ENCODE measurements at regions not wholly inside any gene's neighbourhood (a gene's known extent, or its start where the extent isn't known, plus 50 kb on each side); places are given as distances from the start of the nearest gene placed in this dataset.

GRCh38 chr2:57821088-57821487, 225.5 kb upstream of the VRK2 start (continued):
- TF ChIP-seq, protein P1, sequence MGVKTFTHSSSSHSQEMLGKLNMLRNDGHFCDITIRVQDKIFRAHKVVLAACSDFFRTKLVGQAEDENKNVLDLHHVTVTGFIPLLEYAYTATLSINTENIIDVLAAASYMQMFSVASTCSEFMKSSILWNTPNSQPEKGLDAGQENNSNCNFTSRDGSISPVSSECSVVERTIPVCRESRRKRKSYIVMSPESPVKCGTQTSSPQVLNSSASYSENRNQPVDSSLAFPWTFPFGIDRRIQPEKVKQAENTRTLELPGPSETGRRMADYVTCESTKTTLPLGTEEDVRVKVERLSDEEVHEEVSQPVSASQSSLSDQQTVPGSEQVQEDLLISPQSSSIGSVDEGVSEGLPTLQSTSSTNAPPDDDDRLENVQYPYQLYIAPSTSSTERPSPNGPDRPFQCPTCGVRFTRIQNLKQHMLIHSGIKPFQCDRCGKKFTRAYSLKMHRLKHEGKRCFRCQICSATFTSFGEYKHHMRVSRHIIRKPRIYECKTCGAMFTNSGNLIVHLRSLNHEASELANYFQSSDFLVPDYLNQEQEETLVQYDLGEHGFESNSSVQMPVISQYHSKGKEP (CRISPR knock-in tag; IDR thresholded peaks at IDR 0.05) = no peak
- no peak for TF ChIP-seq ZBTB7B (CRISPR knock-in tag; IDR thresholded peaks at IDR 0.05)
- no peak for TF ChIP-seq ZSCAN12 (CRISPR knock-in tag; IDR thresholded peaks at IDR 0.05)
- TF ChIP-seq, protein P2, sequence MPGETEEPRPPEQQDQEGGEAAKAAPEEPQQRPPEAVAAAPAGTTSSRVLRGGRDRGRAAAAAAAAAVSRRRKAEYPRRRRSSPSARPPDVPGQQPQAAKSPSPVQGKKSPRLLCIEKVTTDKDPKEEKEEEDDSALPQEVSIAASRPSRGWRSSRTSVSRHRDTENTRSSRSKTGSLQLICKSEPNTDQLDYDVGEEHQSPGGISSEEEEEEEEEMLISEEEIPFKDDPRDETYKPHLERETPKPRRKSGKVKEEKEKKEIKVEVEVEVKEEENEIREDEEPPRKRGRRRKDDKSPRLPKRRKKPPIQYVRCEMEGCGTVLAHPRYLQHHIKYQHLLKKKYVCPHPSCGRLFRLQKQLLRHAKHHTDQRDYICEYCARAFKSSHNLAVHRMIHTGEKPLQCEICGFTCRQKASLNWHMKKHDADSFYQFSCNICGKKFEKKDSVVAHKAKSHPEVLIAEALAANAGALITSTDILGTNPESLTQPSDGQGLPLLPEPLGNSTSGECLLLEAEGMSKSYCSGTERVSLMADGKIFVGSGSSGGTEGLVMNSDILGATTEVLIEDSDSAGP (CRISPR knock-in tag; IDR thresholded peaks at IDR 0.05; ENCODE audit: borderline replicate concordance) = no peak
- TF ChIP-seq ZNF510 (CRISPR knock-in tag; IDR thresholded peaks at IDR 0.05; ENCODE audit: low read depth) = no peak
- no peak for TF ChIP-seq TRIM24 (CRISPR knock-in tag; IDR thresholded peaks at IDR 0.05)
- no peak for TF ChIP-seq ZSCAN29 (CRISPR knock-in tag; conservative IDR thresholded peaks at IDR 0.05)
- TF ChIP-seq, protein P3, sequence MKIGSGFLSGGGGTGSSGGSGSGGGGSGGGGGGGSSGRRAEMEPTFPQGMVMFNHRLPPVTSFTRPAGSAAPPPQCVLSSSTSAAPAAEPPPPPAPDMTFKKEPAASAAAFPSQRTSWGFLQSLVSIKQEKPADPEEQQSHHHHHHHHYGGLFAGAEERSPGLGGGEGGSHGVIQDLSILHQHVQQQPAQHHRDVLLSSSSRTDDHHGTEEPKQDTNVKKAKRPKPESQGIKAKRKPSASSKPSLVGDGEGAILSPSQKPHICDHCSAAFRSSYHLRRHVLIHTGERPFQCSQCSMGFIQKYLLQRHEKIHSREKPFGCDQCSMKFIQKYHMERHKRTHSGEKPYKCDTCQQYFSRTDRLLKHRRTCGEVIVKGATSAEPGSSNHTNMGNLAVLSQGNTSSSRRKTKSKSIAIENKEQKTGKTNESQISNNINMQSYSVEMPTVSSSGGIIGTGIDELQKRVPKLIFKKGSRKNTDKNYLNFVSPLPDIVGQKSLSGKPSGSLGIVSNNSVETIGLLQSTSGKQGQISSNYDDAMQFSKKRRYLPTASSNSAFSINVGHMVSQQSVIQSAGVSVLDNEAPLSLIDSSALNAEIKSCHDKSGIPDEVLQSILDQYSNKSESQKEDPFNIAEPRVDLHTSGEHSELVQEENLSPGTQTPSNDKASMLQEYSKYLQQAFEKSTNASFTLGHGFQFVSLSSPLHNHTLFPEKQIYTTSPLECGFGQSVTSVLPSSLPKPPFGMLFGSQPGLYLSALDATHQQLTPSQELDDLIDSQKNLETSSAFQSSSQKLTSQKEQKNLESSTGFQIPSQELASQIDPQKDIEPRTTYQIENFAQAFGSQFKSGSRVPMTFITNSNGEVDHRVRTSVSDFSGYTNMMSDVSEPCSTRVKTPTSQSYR (CRISPR knock-in tag; IDR thresholded peaks at IDR 0.05; ENCODE audit: borderline replicate concordance) = no peak
- TF ChIP-seq AHR (CRISPR knock-in tag; IDR thresholded peaks at IDR 0.05) = no peak
- TF ChIP-seq YY1 (IDR thresholded peaks at IDR 0.05; ENCODE audit: insufficient read depth, insufficient replicate concordance, low read depth, low read length) = no peak
